CD14-positive monocyte (primary cell): ENCODE measurements at regions not wholly inside any gene's neighbourhood (a gene's known extent, or its start where the extent isn't known, plus 50 kb on each side); places are given as distances from the start of the nearest gene placed in this dataset.
"Not testable (repeated sequence)": the region's sequence is repeated elsewhere in the genome, so short reads cannot be mapped to it uniquely, and the experiment has no call there.

Experiments used
- DNase-seq, 3 donors: peaks; one replicate each; pipeline ENCODE4 v3.0.0-alpha.2; 2011 to 2022
- H2AFZ ChIP-seq: 2 replicates; pipeline ENCODE4 v1.6.0; 2012; ENCODE audit warnings: mild to moderate bottlenecking, low read depth, low read length, inconsistent platforms; ENCODE audit not compliant: insufficient read depth, poor library complexity, severe bottlenecking
- H3K27ac ChIP-seq, 2 donors: 1 replicate in 1 of 2; 2 replicates in 1 of 2; pipeline ENCODE4 v1.5.1; 2012 to 2013; ENCODE audit warnings: low read length in 2 of 2, control low read depth in 1 of 2, inconsistent platforms in 1 of 2, low read depth in 1 of 2, mild to moderate bottlenecking in 1 of 2
- H3K27me3 ChIP-seq, 2 donors: one replicate each; pipeline versions ENCODE4 v1.6.0 to v1.6.1; 2011 to 2013; ENCODE audit warnings: low read length in 2 of 2; ENCODE audit not compliant: control insufficient read depth in 2 of 2, insufficient read depth in 2 of 2
- H3K36me3 ChIP-seq, 2 donors: replicated peaks in 1 of 2; 1 replicate in 1 of 2; 2 replicates in 1 of 2; pipeline versions ENCODE4 v1.5.1 to v1.6.1; 2012 to 2013; ENCODE audit warnings: low read length in 2 of 2, control low read depth in 1 of 2, inconsistent platforms in 1 of 2, mild to moderate bottlenecking in 1 of 2; ENCODE audit not compliant: insufficient read depth in 2 of 2, control insufficient read depth in 1 of 2
- H3K4me1 ChIP-seq, 2 donors: 1 replicate in 1 of 2; 2 replicates in 1 of 2; pipeline versions ENCODE4 v1.5.1 to v1.6.1; 2012 to 2013; ENCODE audit warnings: low read length in 2 of 2, control low read depth in 1 of 2, inconsistent platforms in 1 of 2, mild to moderate bottlenecking in 1 of 2, moderate library complexity in 1 of 2; ENCODE audit not compliant: insufficient read depth in 2 of 2, control insufficient read depth in 1 of 2
- H3K4me2 ChIP-seq: replicated peaks from 2 replicates; pipeline ENCODE3; 2012; ENCODE audit warnings: low read length, moderate library complexity, mild to moderate bottlenecking; ENCODE audit not compliant: poor library complexity, severe bottlenecking; ENCODE audit errors: extremely low read depth
- H3K4me3 ChIP-seq, 3 experiments: fragments of 200-600 bp in 1 of 3; sonication (generic) in 1 of 3; replicated peaks in 1 of 3; 1 replicate in 2 of 3; 2 replicates in 1 of 3; pipeline ENCODE4 v1.5.1; 2011 to 2013; ENCODE audit warnings: low read length in 3 of 3, mild to moderate bottlenecking in 3 of 3, control low read depth in 2 of 3, low read depth in 2 of 3, inconsistent platforms in 1 of 3, moderate library complexity in 1 of 3
- H3K79me2 ChIP-seq: 2 replicates; pipeline ENCODE4 v1.6.0; 2012; ENCODE audit warnings: mild to moderate bottlenecking, control low read depth, inconsistent platforms, low read length, moderate library complexity; ENCODE audit not compliant: insufficient read depth
- H3K9ac ChIP-seq: 2 replicates; pipeline ENCODE4 v1.6.0; 2017; ENCODE audit warnings: low read length, mild to moderate bottlenecking; ENCODE audit not compliant: insufficient read depth, poor library complexity, severe bottlenecking
- H3K9me3 ChIP-seq, 2 donors: replicated peaks in 1 of 2; 1 replicate in 1 of 2; 2 replicates in 1 of 2; pipeline versions ENCODE4 v1.5.1 to v1.6.1; 2012 to 2013; ENCODE audit warnings: low read length in 2 of 2, control low read depth in 1 of 2; ENCODE audit not compliant: control insufficient read depth in 1 of 2, insufficient read depth in 1 of 2
- H4K20me1 ChIP-seq: 2 replicates; pipeline ENCODE4 v1.6.0; 2012; ENCODE audit warnings: mild to moderate bottlenecking, low read length, control low read depth, moderate library complexity; ENCODE audit not compliant: insufficient read depth
- H3K27ac Mint-ChIP-seq, 7 donors: one replicate each; pipeline ENCODE4 v1.8.0; 2020; ENCODE audit warnings: mild to moderate bottlenecking in 7 of 7, mixed read lengths in 7 of 7, moderate library complexity in 6 of 7, inconsistent platforms in 2 of 7
- H3K27me3 Mint-ChIP-seq, 3 donors: one replicate each; pipeline ENCODE4 v1.8.0; 2021 to 2022; ENCODE audit warnings: low read depth in 3 of 3, mild to moderate bottlenecking in 3 of 3, mixed read lengths in 3 of 3, moderate library complexity in 3 of 3, inconsistent platforms in 1 of 3
- H3K36me3 Mint-ChIP-seq, 2 donors: one replicate each; pipeline ENCODE4 v1.8.0; 2020; ENCODE audit warnings: mixed read lengths in 2 of 2, inconsistent platforms in 1 of 2, mild to moderate bottlenecking in 1 of 2
- H3K4me1 Mint-ChIP-seq: one replicate; pipeline ENCODE4 v1.8.0; 2020; ENCODE audit warnings: mild to moderate bottlenecking, mixed read lengths
- H3K4me3 Mint-ChIP-seq, 2 donors: one replicate each; pipeline ENCODE4 v1.8.0; 2020; ENCODE audit warnings: mild to moderate bottlenecking in 2 of 2, mixed read lengths in 2 of 2, moderate library complexity in 1 of 2
- H3K9me3 Mint-ChIP-seq, 7 donors: one replicate each; pipeline ENCODE4 v1.8.0; 2020 to 2022; ENCODE audit warnings: mixed read lengths in 7 of 7, mild to moderate bottlenecking in 6 of 7, moderate library complexity in 6 of 7, inconsistent platforms in 2 of 7
- CTCF ChIP-seq: fragments of 200-600 bp; IDR thresholded peaks from one replicate; pipeline ENCODE4 v1.8.0; 2022; ENCODE audit warnings: antibody characterized with exemption, mild to moderate bottlenecking
- WGBS: methylation state at CpG from one replicate; pipeline ENCODE4 v1.1.5; 2013; ENCODE audit warnings: missing lambda C conversion rate; ENCODE audit not compliant: insufficient coverage; 5-methylcytosine and 5-hydroxymethylcytosine counted together
- intact Hi-C, 2 donors: fragments of 100-400 bp; cut with micrococcal nuclease; formaldehyde crosslinking; loops; one replicate each; pipeline versions ENCODE4 v1.15.0 to v1.15.1; 2023

GRCh38 chr7:73933091-73933490 is 72.1 kb downstream of the TMEM270 start:
- Mint-ChIP-seq H3K36me3 (no peaks in the 10 kb centered on the region), H3K4me1 (no peaks in the 10 kb centered on the region), H3K9me3 (peaks cover 0 to 2% (median 0%) of the 10 kb centered on the region in 7 donors), H3K27ac (no peak overlapping the region), H3K27me3 (peaks cover 7 to 15% (median 13%) of the 10 kb centered on the region in 3 donors), H3K4me3 (no peak overlapping the region)
- Histone ChIP-seq H4K20me1 (no peaks in the 10 kb centered on the region), H3K9ac (no peak overlapping the region), H3K9me3 (no peaks in the 10 kb centered on the region), H3K79me2 (no peaks in the 10 kb centered on the region), H3K27me3 (peaks cover 0 to 2% of the 10 kb centered on the region in 2 donors), H2AFZ (no peak overlapping the region), H3K27ac (no peak overlapping the region), H3K4me2 (no peak overlapping the region), H3K4me1 (no peaks in the 10 kb centered on the region), H3K36me3 (no peaks in the 10 kb centered on the region), H3K4me3 (no peak overlapping the region)
- WGBS = no CpG with 5 or more reads among the region's 2 CpGs
- no peak for TF ChIP-seq CTCF
- no peak for DNase-seq
- intact Hi-C loops = no loop called here

GRCh38 chr7:73936967-73937366 is 76.0 kb downstream of the TMEM270 start:
- no peak overlapping the region for H3K27ac Mint-ChIP-seq
- no peaks in the 10 kb centered on the region for H3K79me2 ChIP-seq

GRCh38 chr7:73937650-73938049 is 76.7 kb downstream of the TMEM270 start:
- H3K27me3 ChIP-seq, H3K36me3 ChIP-seq, H3K79me2 ChIP-seq, H2AFZ ChIP-seq, H3K4me1 ChIP-seq, H3K27ac Mint-ChIP-seq, H3K4me2 ChIP-seq, H4K20me1 ChIP-seq, H3K4me1 Mint-ChIP-seq, H3K9me3 ChIP-seq, intact Hi-C loops, H3K4me3 ChIP-seq, DNase-seq, H3K4me3 Mint-ChIP-seq, H3K27ac ChIP-seq, H3K9ac ChIP-seq, H3K36me3 Mint-ChIP-seq: not testable (repeated sequence)
- H3K27me3 Mint-ChIP-seq = peaks cover 3 to 12% (median 10%) of the 10 kb centered on the region in 3 donors
- peaks cover 5 to 20% (median 16%) of the 10 kb centered on the region in 7 donors for H3K9me3 Mint-ChIP-seq
- WGBS = 100% methylated on average over 2 of the region's 5 CpGs

More at GRCh38 chr7:73936967-73937366, 76.0 kb downstream of the TMEM270 start:
- TF ChIP-seq CTCF = no peak
- H3K4me1 Mint-ChIP-seq = no peaks in the 10 kb centered on the region
- Histone ChIP-seq H3K27ac (no peak overlapping the region), H3K4me2 (no peak overlapping the region), H2AFZ (no peak overlapping the region), H3K4me1 (no peaks in the 10 kb centered on the region), H3K9me3 (peaks cover 5 to 6% of the 10 kb centered on the region in 2 donors), H3K36me3 (no peaks in the 10 kb centered on the region), H3K27me3 (peaks cover 0 to 2% of the 10 kb centered on the region in 2 donors), H4K20me1 (no peaks in the 10 kb centered on the region), H3K4me3 (no peak overlapping the region), H3K9ac (no peak overlapping the region)
- intact Hi-C loops = no loop called here
- H3K4me3 Mint-ChIP-seq = no peak overlapping the region
- WGBS = 100% methylated on average over 1 of the region's 4 CpGs
- H3K36me3 Mint-ChIP-seq = no peaks in the 10 kb centered on the region
- H3K9me3 Mint-ChIP-seq = peaks cover 5 to 21% (median 14%) of the 10 kb centered on the region in 7 donors
- DNase-seq = no peak
- H3K27me3 Mint-ChIP-seq = peaks cover 3 to 12% (median 12%) of the 10 kb centered on the region in 3 donors
